MG63 (cell line): ENCODE measurements at regions not wholly inside any gene's neighbourhood (a gene's known extent, or its start where the extent isn't known, plus 50 kb on each side); places are given as distances from the start of the nearest gene placed in this dataset.

ENCODE experiments used
- DNase-seq: peaks from one replicate; pipeline ENCODE4 v3.0.0-alpha.2; 2020
- H3K27me3 ChIP-seq: fragments of 250-450 bp; sonication (Bioruptor Pico); 2 replicates; pipeline ENCODE4 v1.5.1; 2020; ENCODE audit warnings: mild to moderate bottlenecking, moderate library complexity
- H3K36me3 ChIP-seq: fragments of 250-450 bp; sonication (Bioruptor Pico); 2 replicates; pipeline ENCODE4 v1.5.1; 2020; ENCODE audit warnings: mild to moderate bottlenecking, moderate library complexity
- H3K4me3 ChIP-seq: fragments of 250-450 bp; sonication (Bioruptor Pico); 2 replicates; pipeline ENCODE4 v1.5.1; 2020; ENCODE audit warnings: mild to moderate bottlenecking, moderate library complexity
- H3K9me3 ChIP-seq: fragments of 250-450 bp; sonication (Bioruptor Pico); 2 replicates; pipeline ENCODE4 v1.5.1; 2020; ENCODE audit warnings: mild to moderate bottlenecking, moderate library complexity

- Histone ChIP-seq H3K4me3 (no peak overlapping the region), H3K36me3 (no peaks in the 10 kb centered on the region), H3K9me3 (no peaks in the 10 kb centered on the region), H3K27me3 (no peaks in the 10 kb centered on the region)
- DNase-seq, result no peak
These were observed 390.7 kb downstream of the METTL4 start for GRCh38 chr18:2180586-2180985.

- Histone ChIP-seq H3K9me3 (no peaks in the 10 kb centered on the region), H3K4me3 (no peak overlapping the region)
These were observed 387.9 kb downstream of the METTL4 start for GRCh38 chr18:2183432-2183831.

DNA sequence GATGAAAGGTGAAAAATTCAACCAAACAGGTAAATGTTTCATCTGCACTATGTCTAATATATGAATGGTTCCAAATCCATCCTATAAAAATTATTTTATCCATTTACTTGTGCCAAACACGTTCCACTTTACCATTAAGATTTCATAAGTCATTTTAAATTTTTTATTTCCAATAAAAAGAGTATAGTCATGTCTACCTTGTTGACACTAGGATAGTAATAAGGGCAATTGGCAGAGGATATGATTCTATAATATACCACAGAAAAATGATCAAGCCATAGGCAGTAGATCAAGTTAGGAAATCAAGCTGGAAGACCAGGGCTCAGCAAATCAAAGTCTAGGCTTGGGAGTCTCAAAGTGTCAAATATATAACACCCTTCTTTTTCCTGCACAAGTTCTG, 384.3 kb downstream of the METTL4 start:
- Histone ChIP-seq H3K36me3 (no peaks in the 10 kb centered on the region), H3K9me3 (no peaks in the 10 kb centered on the region), H3K27me3 (no peaks in the 10 kb centered on the region), H3K4me3 (no peak overlapping the region)
- no peak for DNase-seq

More at GRCh38 chr18:2183432-2183831, 387.9 kb downstream of the METTL4 start:
- Histone ChIP-seq H3K27me3 (no peaks in the 10 kb centered on the region), H3K36me3 (no peaks in the 10 kb centered on the region)
- no peak for DNase-seq

DNA sequence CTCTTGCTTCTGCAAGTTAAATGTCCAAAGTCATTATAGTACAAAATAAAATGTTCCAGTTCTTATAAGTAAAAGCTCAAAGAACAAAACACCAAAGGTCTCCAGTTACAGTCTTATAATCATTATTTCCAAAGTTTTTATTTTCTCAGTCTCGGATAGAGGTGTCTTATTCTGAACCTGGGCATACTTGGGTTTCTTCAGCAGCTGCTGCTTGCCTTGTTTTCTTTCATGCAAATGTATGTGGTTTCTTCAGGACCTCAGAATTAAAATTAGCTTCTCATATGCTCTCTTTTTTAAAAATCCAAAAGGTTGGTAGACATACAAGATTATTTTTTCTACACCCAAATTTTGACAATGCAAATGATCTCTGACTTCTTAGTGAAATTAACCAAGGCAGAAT, 383.0 kb downstream of the METTL4 start:
- no peak for DNase-seq
- H3K4me3 ChIP-seq, result no peak overlapping the region
- no peaks in the 10 kb centered on the region for H3K9me3 ChIP-seq
- no peaks in the 10 kb centered on the region for H3K36me3 ChIP-seq
- no peaks in the 10 kb centered on the region for H3K27me3 ChIP-seq

DNA sequence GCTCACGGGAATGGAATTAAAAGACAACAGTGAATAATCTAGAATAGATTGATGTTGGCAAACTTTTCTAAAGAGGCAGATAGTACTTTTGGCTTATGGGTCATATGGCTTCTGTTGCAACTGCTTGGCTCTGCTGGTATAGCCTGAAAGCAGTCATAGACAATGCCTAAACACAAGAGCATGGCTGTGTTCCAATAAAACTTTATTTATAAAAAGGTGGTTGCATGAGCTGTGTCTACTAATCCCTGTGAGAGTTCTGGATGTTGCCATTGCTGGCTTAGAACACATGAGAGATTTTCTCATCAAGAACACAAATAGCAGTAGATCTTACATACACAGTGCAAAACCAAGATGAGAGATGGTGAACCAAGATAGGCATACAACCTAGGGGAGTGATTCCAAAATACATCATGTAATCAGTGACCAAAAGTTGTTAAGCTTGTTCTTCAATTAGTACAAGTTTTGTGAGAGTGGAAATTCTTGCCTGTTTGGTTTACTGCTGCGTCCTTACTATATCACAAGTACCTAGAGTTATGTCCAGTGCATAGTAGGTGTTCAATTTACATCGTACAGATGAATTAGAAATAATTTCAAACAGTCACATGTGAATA, 380.0 kb downstream of the METTL4 start:
- no peaks in the 10 kb centered on the region for H3K36me3 ChIP-seq
- DNase-seq, result no peak
- H3K4me3 ChIP-seq, result no peak overlapping the region
- H3K27me3 ChIP-seq, result no peaks in the 10 kb centered on the region
- H3K9me3 ChIP-seq, result peaks cover 3% of the 10 kb centered on the region; the same call in 1 of the 2 replicates

DNA sequence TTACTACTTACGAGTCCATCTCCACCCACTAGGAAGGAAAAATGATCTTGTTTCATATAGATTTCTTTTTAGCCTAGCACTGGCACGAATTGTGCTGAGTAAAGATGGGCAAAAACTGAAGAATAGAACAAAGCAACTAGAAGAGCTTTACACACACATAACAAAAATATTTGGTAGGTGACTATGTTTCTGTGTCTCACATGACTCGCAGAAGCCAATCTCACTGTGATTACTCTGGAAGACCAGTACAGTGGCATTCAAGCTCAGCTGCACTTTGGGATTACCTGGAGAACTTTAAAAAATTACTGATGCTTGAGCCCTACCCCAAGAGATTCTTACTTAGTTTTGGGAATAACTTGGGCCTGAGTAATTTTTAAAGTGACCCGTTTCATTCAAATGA, 378.7 kb downstream of the METTL4 start:
- Histone ChIP-seq H3K27me3 (no peaks in the 10 kb centered on the region), H3K4me3 (no peak overlapping the region), H3K36me3 (no peaks in the 10 kb centered on the region), H3K9me3 (peaks cover 3% of the 10 kb centered on the region; the same call in 1 of the 2 replicates)
- DNase-seq, result no peak

DNA sequence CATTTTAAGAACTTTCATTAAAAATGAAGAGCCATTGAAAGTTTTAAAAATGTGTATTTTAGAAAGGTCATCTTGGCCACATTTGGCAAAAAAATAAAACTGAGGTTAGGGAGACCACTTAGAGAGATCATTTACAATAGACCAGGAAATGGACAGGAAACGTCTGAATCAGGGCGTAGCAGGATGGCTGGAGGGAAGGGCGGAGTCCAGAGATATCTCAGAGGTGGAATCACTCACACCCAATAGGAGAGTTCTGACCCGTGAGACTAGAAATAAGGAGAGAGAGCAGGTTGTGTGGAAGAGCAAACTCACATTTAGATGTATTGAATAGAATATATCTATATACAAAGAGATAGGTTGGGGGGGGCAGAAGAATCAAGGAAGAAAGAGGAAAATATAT, 373.4 kb downstream of the METTL4 start:
- Histone ChIP-seq H3K36me3 (no peaks in the 10 kb centered on the region), H3K27me3 (no peaks in the 10 kb centered on the region), H3K9me3 (peaks cover 3% of the 10 kb centered on the region; the same call in 1 of the 2 replicates), H3K4me3 (no peak overlapping the region)
- DNase-seq, result no peak

- Histone ChIP-seq H3K27me3 (no peaks in the 10 kb centered on the region), H3K9me3 (no peaks in the 10 kb centered on the region), H3K4me3 (no peak overlapping the region), H3K36me3 (no peaks in the 10 kb centered on the region)
- DNase-seq, result no peak
These were observed 372.2 kb downstream of the METTL4 start for GRCh38 chr18:2199060-2199459.

DNA sequence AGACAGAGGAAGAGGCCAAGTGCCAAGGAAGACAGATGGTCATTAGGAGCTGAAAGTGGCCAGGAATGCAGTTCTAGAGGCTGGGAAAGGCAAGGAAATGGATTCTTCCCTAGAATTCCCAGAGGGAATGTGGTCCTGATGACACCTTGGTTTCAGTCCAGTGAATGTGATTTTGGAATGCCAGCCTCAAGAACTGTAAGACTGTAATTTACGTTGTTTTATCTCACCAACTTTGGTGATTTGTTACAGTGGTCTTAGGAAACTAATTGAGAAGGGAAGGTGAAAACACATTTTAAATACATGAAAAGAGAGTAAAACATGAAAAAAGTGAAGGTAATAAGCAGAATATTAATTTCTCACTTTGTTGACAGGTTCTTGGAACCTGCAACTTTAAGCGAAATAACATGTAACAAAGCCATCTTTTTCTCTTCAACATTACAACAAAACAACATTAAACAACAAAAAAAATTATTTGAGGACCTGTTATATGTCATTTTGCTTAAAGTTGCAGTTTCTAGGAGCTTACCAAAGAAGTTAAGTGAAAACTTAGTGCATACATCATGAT, 370.2 kb downstream of the METTL4 start:
- Histone ChIP-seq H3K27me3 (no peaks in the 10 kb centered on the region), H3K36me3 (no peaks in the 10 kb centered on the region), H3K9me3 (no peaks in the 10 kb centered on the region), H3K4me3 (no peak overlapping the region)
- no peak for DNase-seq

- no peaks in the 10 kb centered on the region for H3K36me3 ChIP-seq
- no peak overlapping the region for H3K4me3 ChIP-seq
- no peak for DNase-seq
- no peaks in the 10 kb centered on the region for H3K9me3 ChIP-seq
- no peaks in the 10 kb centered on the region for H3K27me3 ChIP-seq
These were observed 366.6 kb downstream of the METTL4 start for GRCh38 chr18:2204736-2205135.

- Histone ChIP-seq H3K27me3 (no peaks in the 10 kb centered on the region), H3K36me3 (no peaks in the 10 kb centered on the region), H3K4me3 (no peak overlapping the region), H3K9me3 (no peaks in the 10 kb centered on the region)
- no peak for DNase-seq
These were observed 364.0 kb downstream of the METTL4 start for GRCh38 chr18:2207294-2207693.

GRCh38 chr18:2212598-2213205, 358.6 kb downstream of the METTL4 start:
- DNase-seq, result no peak
- no peak overlapping the region for H3K4me3 ChIP-seq
- H3K9me3 ChIP-seq, result 0 out of 2 replicates have a peak, but pooled peaks cover 3% of the 10 kb centered on the region
- H3K27me3 ChIP-seq, result no peaks in the 10 kb centered on the region
- no peaks in the 10 kb centered on the region for H3K36me3 ChIP-seq

GRCh38 chr18:2213905-2214304, 357.4 kb downstream of the METTL4 start:
- DNase-seq, result no peak
- Histone ChIP-seq H3K27me3 (no peaks in the 10 kb centered on the region), H3K9me3 (0 out of 2 replicates have a peak, but pooled peaks cover 3% of the 10 kb centered on the region), H3K36me3 (no peaks in the 10 kb centered on the region), H3K4me3 (no peak overlapping the region)

- Histone ChIP-seq H3K36me3 (no peaks in the 10 kb centered on the region), H3K9me3 (0 out of 2 replicates have a peak, but pooled peaks cover 3% of the 10 kb centered on the region), H3K27me3 (no peaks in the 10 kb centered on the region), H3K4me3 (no peak overlapping the region)
- DNase-seq, result no peak
These were observed 353.9 kb downstream of the METTL4 start for GRCh38 chr18:2217356-2217755.

DNA sequence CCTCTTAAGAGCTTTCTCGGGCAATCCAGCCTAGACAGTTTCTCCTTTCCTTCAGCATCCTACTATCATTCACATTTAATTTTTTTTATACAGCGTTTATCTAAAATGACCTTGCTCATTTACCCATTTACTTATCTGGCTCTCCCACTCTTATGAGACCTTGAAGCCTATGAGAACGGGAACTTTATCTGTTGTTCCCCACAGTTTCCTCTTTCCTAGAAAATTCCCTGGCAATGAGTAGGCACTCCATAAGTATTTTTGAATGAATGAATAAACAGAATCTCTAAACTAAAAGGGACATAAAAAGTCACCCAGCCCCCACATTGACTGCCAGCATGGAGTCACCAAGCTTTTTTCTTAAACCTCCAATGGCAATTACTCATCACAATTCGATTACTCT, 353.2 kb downstream of the METTL4 start:
- H3K9me3 ChIP-seq, result 0 out of 2 replicates have a peak, but pooled peaks cover 3% of the 10 kb centered on the region
- DNase-seq, result no peak
- no peak overlapping the region for H3K4me3 ChIP-seq
- no peaks in the 10 kb centered on the region for H3K36me3 ChIP-seq
- no peaks in the 10 kb centered on the region for H3K27me3 ChIP-seq

GRCh38 chr18:2219706-2220105, 351.6 kb downstream of the METTL4 start:
- H3K36me3 ChIP-seq, result no peaks in the 10 kb centered on the region
- DNase-seq, result no peak
- no peak overlapping the region for H3K4me3 ChIP-seq
- H3K27me3 ChIP-seq, result no peaks in the 10 kb centered on the region
- no peaks in the 10 kb centered on the region for H3K9me3 ChIP-seq

- Histone ChIP-seq H3K36me3 (no peaks in the 10 kb centered on the region), H3K4me3 (no peak overlapping the region), H3K9me3 (no peaks in the 10 kb centered on the region), H3K27me3 (no peaks in the 10 kb centered on the region)
- DNase-seq, result no peak
These were observed 348.8 kb downstream of the METTL4 start for GRCh38 chr18:2222270-2223185.
